ENCODE measurements at regions not wholly inside any gene's neighbourhood (a gene's known extent, or its start where the extent isn't known, plus 50 kb on each side); places are given as distances from the start of the nearest gene placed in this dataset.

DNA sequence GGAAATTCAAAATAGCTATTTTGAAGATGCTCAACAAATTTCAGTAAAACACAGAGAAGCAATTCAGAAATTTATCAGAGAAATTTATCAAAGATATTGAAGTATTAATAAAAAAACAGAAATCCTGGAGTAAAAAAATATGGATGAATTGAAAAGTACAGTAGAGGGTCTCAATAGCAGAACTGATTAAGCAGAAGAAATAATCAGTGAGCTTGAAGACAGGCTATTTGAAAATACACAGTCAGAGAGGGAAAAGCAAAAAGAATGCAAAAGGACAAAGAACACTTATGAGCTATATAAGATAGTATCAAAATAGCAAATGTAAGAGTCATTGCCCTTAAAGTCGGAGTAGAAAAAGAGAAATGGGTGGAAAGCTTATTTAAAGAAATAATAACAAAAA is 107.9 kb upstream of the PPP2R2B start:
- ATAC-seq (ENCODE audit: low FRiP score) (no peak), DNase-seq (ENCODE audit: low spot score) (no peak)
- TF ChIP-seq, protein P1, sequence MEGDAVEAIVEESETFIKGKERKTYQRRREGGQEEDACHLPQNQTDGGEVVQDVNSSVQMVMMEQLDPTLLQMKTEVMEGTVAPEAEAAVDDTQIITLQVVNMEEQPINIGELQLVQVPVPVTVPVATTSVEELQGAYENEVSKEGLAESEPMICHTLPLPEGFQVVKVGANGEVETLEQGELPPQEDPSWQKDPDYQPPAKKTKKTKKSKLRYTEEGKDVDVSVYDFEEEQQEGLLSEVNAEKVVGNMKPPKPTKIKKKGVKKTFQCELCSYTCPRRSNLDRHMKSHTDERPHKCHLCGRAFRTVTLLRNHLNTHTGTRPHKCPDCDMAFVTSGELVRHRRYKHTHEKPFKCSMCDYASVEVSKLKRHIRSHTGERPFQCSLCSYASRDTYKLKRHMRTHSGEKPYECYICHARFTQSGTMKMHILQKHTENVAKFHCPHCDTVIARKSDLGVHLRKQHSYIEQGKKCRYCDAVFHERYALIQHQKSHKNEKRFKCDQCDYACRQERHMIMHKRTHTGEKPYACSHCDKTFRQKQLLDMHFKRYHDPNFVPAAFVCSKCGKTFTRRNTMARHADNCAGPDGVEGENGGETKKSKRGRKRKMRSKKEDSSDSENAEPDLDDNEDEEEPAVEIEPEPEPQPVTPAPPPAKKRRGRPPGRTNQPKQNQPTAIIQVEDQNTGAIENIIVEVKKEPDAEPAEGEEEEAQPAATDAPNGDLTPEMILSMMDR (IDR thresholded peaks at IDR 0.05): no peak

DNA sequence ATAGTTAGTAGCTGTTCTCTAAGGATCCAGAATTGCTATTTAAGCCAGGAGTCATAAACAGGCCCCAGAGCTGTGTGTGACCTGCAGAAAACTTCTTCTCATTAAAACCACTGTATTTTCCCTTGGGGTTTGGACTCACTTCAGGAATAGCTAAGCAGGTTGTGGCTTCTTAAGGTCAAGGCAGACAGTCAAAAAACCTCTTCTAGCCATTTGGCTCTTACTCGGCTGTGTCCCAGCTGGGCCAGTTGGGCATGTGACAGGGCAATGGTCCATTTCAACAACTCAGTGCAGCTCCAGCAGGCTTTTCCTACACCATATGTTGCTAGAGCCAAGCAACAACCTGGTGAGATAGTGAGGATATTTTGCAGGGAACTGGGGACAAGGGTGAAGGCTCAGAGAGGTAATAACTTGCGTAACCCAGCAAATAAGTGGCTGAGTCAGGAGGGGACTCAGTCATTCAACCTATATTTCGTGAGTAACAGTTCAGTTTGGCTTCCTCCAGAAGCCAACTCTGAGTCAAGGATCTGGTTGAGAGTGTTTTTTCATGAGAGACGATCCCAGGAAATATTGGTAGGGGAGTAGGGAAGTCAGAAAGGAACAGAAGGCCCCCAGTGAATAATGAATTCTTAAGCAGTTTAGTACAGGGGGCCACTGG is 115.4 kb upstream of the PPP2R2B start:
- ATAC-seq (ENCODE audit: low FRiP score) (no peak), DNase-seq (ENCODE audit: low spot score) (no peak)
- TF ChIP-seq, protein P1 (IDR thresholded peaks at IDR 0.05): no peak

DNA sequence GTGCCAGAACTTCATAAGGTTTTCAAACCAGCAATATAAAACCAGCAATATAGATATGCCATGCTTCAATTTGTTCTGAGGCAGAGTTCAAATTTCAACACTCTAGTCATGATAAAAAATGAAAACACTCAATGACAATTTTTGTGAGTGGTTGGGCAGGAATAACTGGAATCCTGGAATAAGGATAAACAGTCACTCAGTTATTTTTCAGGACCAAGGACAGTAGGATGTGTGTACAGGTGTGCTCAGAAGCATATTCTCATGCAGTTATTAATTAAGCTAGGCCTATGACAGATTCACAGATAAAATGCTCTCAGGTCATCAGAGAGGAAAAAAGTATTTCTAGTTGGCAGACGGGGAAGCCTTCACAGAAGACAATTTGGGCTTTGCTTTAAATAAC is 117.3 kb upstream of the PPP2R2B start:
- TF ChIP-seq, protein P1 (IDR thresholded peaks at IDR 0.05): no peak
- DNase-seq (ENCODE audit: low spot score) (no peak), ATAC-seq (ENCODE audit: low FRiP score) (no peak)

DNA sequence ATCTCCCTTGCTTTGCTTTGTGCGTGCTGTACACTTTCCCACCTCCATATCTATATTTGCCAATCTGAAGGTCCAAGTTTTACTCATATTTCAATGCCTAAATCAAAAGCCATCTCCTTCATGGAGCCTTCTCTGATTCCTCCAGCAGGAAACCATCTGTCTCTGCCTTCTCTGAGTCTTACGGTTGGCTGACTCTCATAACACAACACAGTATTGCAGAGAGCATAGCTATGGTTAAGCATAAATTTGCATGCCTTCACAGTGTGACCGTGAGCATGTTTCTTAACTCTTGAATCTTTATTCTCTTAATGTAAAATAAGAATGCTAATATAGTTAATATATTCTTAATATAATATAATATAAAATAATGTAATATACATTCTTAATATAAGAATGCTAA is 136.8 kb upstream of the PPP2R2B start:
- TF ChIP-seq, protein P1 (IDR thresholded peaks at IDR 0.05): no peak
- no peak for ATAC-seq (ENCODE audit: low FRiP score)
- no peak for DNase-seq (ENCODE audit: low spot score)

DNA sequence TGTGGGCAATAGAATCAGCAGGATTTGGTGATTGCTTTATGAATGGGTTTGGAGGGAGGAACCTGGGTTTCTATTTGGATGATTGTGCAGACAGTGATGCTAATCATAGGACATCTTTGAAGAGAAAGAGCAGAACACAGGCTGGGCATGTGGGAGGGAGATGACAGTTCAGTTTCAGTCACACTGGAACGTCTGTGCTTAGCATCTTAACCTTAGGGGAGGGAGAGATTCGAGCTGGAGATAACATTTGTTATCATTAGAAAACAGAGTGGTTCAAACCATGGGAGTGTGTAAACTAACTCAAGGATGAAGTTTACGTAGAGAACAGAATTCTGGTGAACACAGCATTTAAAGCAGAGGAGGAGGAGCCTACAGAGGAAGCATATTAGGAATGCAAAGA is 138.6 kb upstream of the PPP2R2B start:
- ATAC-seq (ENCODE audit: low FRiP score): no peak
- TF ChIP-seq, protein P1 (IDR thresholded peaks at IDR 0.05): no peak
- no peak for DNase-seq (ENCODE audit: low spot score)

DNA sequence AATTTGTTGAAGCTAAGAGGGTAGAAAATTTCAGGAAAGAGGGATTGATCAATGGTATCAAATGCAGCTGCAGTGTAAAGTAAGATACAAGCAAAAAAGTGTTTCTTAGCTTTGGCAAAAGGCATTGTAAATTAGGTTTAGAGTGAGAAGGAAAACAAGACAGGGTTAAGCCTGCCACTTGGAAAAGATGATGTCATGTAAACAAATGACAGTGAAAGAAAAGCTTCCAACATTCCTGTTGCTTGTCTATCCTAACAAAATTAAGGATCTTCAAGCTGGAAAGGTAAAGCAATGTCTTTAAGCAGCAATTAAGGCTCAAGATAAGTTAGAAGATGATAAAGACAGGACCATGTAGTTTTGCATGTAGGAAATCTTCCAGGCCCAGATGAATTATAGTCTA is 139.1 kb upstream of the PPP2R2B start:
- ATAC-seq (ENCODE audit: low FRiP score) (no peak), DNase-seq (ENCODE audit: low spot score) (no peak)
- TF ChIP-seq, protein P1 (IDR thresholded peaks at IDR 0.05): no peak

DNA sequence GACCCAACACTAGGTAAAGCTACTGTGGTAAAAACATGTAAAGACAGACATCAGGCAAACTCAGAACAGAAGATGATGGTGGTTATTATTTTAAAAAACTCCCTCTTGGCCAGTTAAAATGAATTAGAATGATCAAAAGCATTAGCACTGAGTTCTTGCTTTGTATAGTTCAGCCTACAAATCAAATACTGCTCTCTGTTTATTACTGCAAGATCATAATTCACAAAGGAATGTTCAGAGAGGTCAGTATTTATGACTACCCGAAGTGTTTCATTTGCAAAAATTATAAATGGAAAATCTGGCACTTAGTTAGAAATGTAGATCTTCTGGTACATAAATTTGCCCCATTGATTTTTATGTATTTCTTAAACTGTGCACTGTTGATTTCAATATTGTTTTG is 140.3 kb upstream of the PPP2R2B start:
- TF ChIP-seq, protein P1 (IDR thresholded peaks at IDR 0.05): no peak
- ATAC-seq (ENCODE audit: low FRiP score): no peak

More for the DNA sequence above, 140.3 kb upstream of the PPP2R2B start:
- DNase-seq (ENCODE audit: low spot score): no peak
